OCI-LY1 (cell line): ENCODE measurements at regions not wholly inside any gene's neighbourhood (a gene's known extent, or its start where the extent isn't known, plus 50 kb on each side); places are given as distances from the start of the nearest gene placed in this dataset.

Source experiments
- EZH2 ChIP-seq: fragments of 200-600 bp; sonication (generic), shearing (Covaris generic); IDR thresholded peaks from 2 replicates; pipeline ENCODE4 v1.8.0; 2017; ENCODE audit warnings: borderline replicate concordance, mixed run types, mild to moderate bottlenecking, antibody characterized with exemption, low read length, moderate library complexity, mixed read lengths
- TF ChIP-seq, protein P1 (sequence below): fragments of 200-600 bp; sonication (generic), shearing (Covaris generic); IDR thresholded peaks from 2 replicates; pipeline ENCODE4 v1.5.1; 2017; ENCODE audit warnings: mild to moderate bottlenecking, antibody characterized with exemption, low read length, moderate library complexity, mixed read lengths

DNA sequence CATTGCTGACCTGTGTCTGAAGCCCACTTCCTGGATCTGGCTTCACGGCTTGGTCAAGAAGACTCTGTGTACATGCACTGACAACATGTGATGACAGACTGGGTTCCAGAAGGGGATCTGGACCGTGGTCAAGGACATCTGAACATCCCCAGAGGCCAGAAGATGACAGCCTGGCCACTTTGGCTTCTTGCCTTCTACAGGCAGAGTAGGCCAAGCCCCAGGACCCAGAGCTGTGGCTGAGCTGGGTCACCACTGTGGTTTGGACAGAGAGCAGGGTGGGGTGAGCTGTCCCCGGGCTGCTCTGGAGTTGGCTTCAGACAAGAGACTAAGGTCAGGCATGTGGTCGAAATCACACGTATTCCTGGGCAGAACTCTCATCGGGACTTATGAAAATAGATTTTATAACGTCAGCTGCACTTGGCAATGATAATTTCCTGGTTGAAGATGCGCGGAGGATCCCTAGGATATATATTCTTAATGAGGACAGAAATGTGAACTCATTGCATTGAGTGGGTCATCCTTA, 114.1 kb upstream of the FRMD4B start:
- TF ChIP-seq, protein P1, sequence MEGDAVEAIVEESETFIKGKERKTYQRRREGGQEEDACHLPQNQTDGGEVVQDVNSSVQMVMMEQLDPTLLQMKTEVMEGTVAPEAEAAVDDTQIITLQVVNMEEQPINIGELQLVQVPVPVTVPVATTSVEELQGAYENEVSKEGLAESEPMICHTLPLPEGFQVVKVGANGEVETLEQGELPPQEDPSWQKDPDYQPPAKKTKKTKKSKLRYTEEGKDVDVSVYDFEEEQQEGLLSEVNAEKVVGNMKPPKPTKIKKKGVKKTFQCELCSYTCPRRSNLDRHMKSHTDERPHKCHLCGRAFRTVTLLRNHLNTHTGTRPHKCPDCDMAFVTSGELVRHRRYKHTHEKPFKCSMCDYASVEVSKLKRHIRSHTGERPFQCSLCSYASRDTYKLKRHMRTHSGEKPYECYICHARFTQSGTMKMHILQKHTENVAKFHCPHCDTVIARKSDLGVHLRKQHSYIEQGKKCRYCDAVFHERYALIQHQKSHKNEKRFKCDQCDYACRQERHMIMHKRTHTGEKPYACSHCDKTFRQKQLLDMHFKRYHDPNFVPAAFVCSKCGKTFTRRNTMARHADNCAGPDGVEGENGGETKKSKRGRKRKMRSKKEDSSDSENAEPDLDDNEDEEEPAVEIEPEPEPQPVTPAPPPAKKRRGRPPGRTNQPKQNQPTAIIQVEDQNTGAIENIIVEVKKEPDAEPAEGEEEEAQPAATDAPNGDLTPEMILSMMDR, result no peak
- TF ChIP-seq EZH2, result no peak
